GM23338 (cell line): ENCODE measurements at regions not wholly inside any gene's neighbourhood (a gene's known extent, or its start where the extent isn't known, plus 50 kb on each side); places are given as distances from the start of the nearest gene placed in this dataset.
A peak's percentile ranks its signal among the peaks of the same experiment; 100 is the strongest.
"Not testable (repeated sequence)": the region's sequence is repeated elsewhere in the genome, so short reads cannot be mapped to it uniquely, and the experiment has no call there.

Experiments
- ATAC-seq: fragments of 200-7000 bp; cut with Tn5 transposase; 3 replicates; pipeline ENCODE4 v1.9.1; 2020
- DNase-seq: peaks from one replicate; pipeline ENCODE4 v3.0.0-alpha.2; 2015; ENCODE audit warnings: low spot score
- H2AFZ ChIP-seq: fragments of 200-600 bp; sonication (generic); 2 replicates; pipeline ENCODE4 v1.8.0; 2016; ENCODE audit warnings: antibody characterized with exemption, mild to moderate bottlenecking, moderate library complexity
- H3F3A ChIP-seq: fragments of 200-600 bp; sonication (generic); replicated peaks from 2 replicates; pipeline ENCODE4 v1.8.0; 2017; ENCODE audit warnings: antibody characterized with exemption, mixed run types, low read depth
- H3K27ac ChIP-seq: fragments of 200-600 bp; sonication (generic); 2 replicates; pipeline ENCODE4 v1.6.1; 2016; ENCODE audit warnings: low read depth
- H3K27me3 ChIP-seq: fragments of 200-600 bp; sonication (generic); 2 replicates; pipeline ENCODE4 v1.8.0; 2016; ENCODE audit warnings: mild to moderate bottlenecking, mixed run types, moderate library complexity; ENCODE audit not compliant: insufficient read depth
- H3K36me3 ChIP-seq: fragments of 200-600 bp; sonication (generic); 2 replicates; pipeline ENCODE4 v1.8.0; 2016; ENCODE audit warnings: mild to moderate bottlenecking; ENCODE audit not compliant: insufficient read depth
- H3K4me1 ChIP-seq: fragments of 200-600 bp; sonication (generic); 2 replicates; pipeline ENCODE4 v1.8.0; 2016; ENCODE audit warnings: mild to moderate bottlenecking, moderate library complexity; ENCODE audit not compliant: insufficient read depth
- H3K4me2 ChIP-seq: fragments of 200-600 bp; sonication (generic); 2 replicates; pipeline ENCODE4 v1.7.1; 2017; ENCODE audit warnings: mixed run types
- H3K4me3 ChIP-seq: fragments of 200-600 bp; sonication (generic); 2 replicates; pipeline ENCODE4 v1.6.1; 2016; ENCODE audit warnings: mixed run types
- H3K79me2 ChIP-seq: fragments of 200-600 bp; sonication (generic); replicated peaks from 2 replicates; pipeline ENCODE4 v1.8.0; 2017; ENCODE audit warnings: mild to moderate bottlenecking; ENCODE audit not compliant: insufficient read depth
- H3K9me2 ChIP-seq: fragments of 200-600 bp; sonication (generic); 2 replicates; pipeline ENCODE4 v1.8.0; 2017; ENCODE audit not compliant: insufficient read depth
- H4K20me1 ChIP-seq: fragments of 200-600 bp; sonication (generic); replicated peaks from 2 replicates; pipeline ENCODE4 v1.8.0; 2017; ENCODE audit warnings: mild to moderate bottlenecking; ENCODE audit not compliant: insufficient read depth
- H3K27ac Mint-ChIP-seq: 2 replicates; pipeline ENCODE4 v1.8.0; 2020; ENCODE audit warnings: inconsistent platforms, mild to moderate bottlenecking, moderate library complexity, mixed read lengths
- H3K27me3 Mint-ChIP-seq: 3 replicates; pipeline ENCODE4 v1.8.0; 2022; ENCODE audit warnings: low read depth, mild to moderate bottlenecking, moderate library complexity, mixed read lengths, inconsistent platforms; ENCODE audit not compliant: insufficient read depth, poor library complexity
- H3K36me3 Mint-ChIP-seq: 3 replicates; pipeline ENCODE4 v1.8.0; 2021; ENCODE audit warnings: low read depth, mild to moderate bottlenecking, inconsistent platforms, moderate library complexity, mixed read lengths
- H3K4me1 Mint-ChIP-seq: 3 replicates; pipeline ENCODE4 v1.8.0; 2020; ENCODE audit warnings: mild to moderate bottlenecking, inconsistent platforms, mixed read lengths
- H3K4me3 Mint-ChIP-seq: 3 replicates; pipeline ENCODE4 v1.8.0; 2021; ENCODE audit warnings: moderate library complexity, mild to moderate bottlenecking, inconsistent platforms, mixed read lengths
- H3K9me3 Mint-ChIP-seq: 3 replicates; pipeline ENCODE4 v1.8.0; 2020; ENCODE audit warnings: moderate library complexity, mild to moderate bottlenecking, inconsistent platforms, mixed read lengths

DNA sequence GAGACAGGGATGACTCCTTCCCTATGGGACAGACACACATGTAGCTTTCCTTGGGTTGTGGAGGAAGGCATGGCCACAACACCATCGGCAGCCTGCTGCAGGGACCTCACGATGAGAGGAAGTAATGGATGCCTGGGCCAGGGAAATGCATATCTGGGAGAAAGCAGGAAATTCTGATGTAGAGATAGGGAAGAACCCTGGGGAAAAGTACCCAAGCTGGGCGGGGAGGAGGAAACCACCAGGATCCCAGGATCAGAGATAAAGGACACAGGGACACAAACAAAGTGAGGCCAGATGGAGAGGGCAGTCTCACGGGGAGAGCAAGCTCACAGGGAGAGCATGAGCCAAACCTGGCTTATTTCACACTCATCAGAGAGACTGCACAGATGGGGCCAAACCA is 294.7 kb upstream of the TEKT4 start:
- not testable (repeated sequence) for H3K27ac ChIP-seq

DNA sequence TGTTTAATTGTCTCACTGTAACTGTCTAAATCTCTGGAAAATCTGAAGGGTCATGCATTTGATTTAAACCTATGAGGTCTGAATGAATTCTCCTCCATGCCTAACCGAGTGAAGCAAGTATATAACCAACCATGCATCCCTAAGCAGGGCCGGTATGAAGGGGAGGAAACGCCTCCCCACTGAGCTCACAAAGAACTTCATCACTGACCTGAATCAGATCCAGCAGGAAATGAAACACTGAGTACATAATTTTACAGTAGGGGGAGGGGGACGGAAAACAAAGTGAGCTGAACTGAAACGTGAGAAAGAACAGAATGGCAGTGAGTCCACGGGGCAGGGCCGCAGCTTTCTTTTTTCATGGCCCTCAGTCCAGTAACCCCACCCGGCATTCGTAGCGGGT is 294.1 kb upstream of the TEKT4 start:
- H3K27me3 ChIP-seq, result peaks cover 33% of the 10 kb centered on the region; the same call in 1 of the 2 replicates
- H4K20me1 ChIP-seq, H3K4me2 ChIP-seq, H3K9me2 ChIP-seq, DNase-seq, H3K36me3 Mint-ChIP-seq, H3K79me2 ChIP-seq, H3K4me3 Mint-ChIP-seq, H2AFZ ChIP-seq, H3K27ac Mint-ChIP-seq, H3K4me1 Mint-ChIP-seq, H3K36me3 ChIP-seq, H3K27ac ChIP-seq, H3K4me3 ChIP-seq, H3K4me1 ChIP-seq, H3F3A ChIP-seq, ATAC-seq: not testable (repeated sequence)
- Mint-ChIP-seq H3K27me3 (peaks cover 45% of the 10 kb centered on the region), H3K9me3 (peaks cover 14% of the 10 kb centered on the region)

More for the DNA sequence above, 294.7 kb upstream of the TEKT4 start:
- not testable (repeated sequence) for DNase-seq, H3K79me2 ChIP-seq, H3F3A ChIP-seq, H3K4me3 Mint-ChIP-seq, ATAC-seq, H3K9me2 ChIP-seq, H3K4me1 Mint-ChIP-seq, H3K36me3 ChIP-seq, H3K36me3 Mint-ChIP-seq, H2AFZ ChIP-seq, H3K4me3 ChIP-seq, H3K27ac Mint-ChIP-seq, H3K4me1 ChIP-seq, H4K20me1 ChIP-seq, H3K4me2 ChIP-seq
- peaks cover 14% of the 10 kb centered on the region for H3K9me3 Mint-ChIP-seq
- H3K27me3 ChIP-seq, result peaks cover 30% of the 10 kb centered on the region; the same call in 1 of the 2 replicates
- peaks cover 43% of the 10 kb centered on the region for H3K27me3 Mint-ChIP-seq

- not testable (repeated sequence) for H2AFZ ChIP-seq, ATAC-seq
Observed at GRCh38 chr2:94579221-94579620, 292.0 kb upstream of the TEKT4 start.

GRCh38 chr2:94583081-94583723 is 288.0 kb upstream of the TEKT4 start:
- H3K4me3 Mint-ChIP-seq, H3K4me1 Mint-ChIP-seq, H3K4me2 ChIP-seq, H3K79me2 ChIP-seq, H3K36me3 ChIP-seq, H3K4me3 ChIP-seq, H4K20me1 ChIP-seq, H3K9me2 ChIP-seq, H3K27ac Mint-ChIP-seq, H3K27ac ChIP-seq, H3F3A ChIP-seq, H3K4me1 ChIP-seq, H3K9me3 Mint-ChIP-seq, H3K36me3 Mint-ChIP-seq, H2AFZ ChIP-seq, ATAC-seq: not testable (repeated sequence)
- H3K27me3 Mint-ChIP-seq, result peaks cover 57% of the 10 kb centered on the region
- peak; percentile 1 for DNase-seq
- peaks cover 46% of the 10 kb centered on the region; the same call in 1 of the 2 replicates for H3K27me3 ChIP-seq

More at GRCh38 chr2:94579221-94579620, 292.0 kb upstream of the TEKT4 start:
- H3K9me2 ChIP-seq, H3K4me2 ChIP-seq, H3K79me2 ChIP-seq, H3K27ac ChIP-seq, H3F3A ChIP-seq, H3K9me3 Mint-ChIP-seq, H3K36me3 Mint-ChIP-seq, H3K4me3 Mint-ChIP-seq, H3K36me3 ChIP-seq, H3K4me3 ChIP-seq, H4K20me1 ChIP-seq, H3K4me1 Mint-ChIP-seq, H3K27ac Mint-ChIP-seq, DNase-seq, H3K4me1 ChIP-seq: not testable (repeated sequence)
- peaks cover 51% of the 10 kb centered on the region; the same call in 1 of the 2 replicates for H3K27me3 ChIP-seq
- peaks cover 48% of the 10 kb centered on the region for H3K27me3 Mint-ChIP-seq

GRCh38 chr2:94584569-94584968 is 286.7 kb upstream of the TEKT4 start:
- H3K4me2 ChIP-seq, H3K27ac ChIP-seq, H3K79me2 ChIP-seq, H4K20me1 ChIP-seq, H3K27ac Mint-ChIP-seq, H3K4me3 ChIP-seq, H3K9me2 ChIP-seq, H2AFZ ChIP-seq, H3F3A ChIP-seq, H3K9me3 Mint-ChIP-seq, ATAC-seq, H3K4me3 Mint-ChIP-seq, H3K36me3 Mint-ChIP-seq, H3K4me1 ChIP-seq, H3K36me3 ChIP-seq, DNase-seq, H3K4me1 Mint-ChIP-seq: not testable (repeated sequence)
- peaks cover 49% of the 10 kb centered on the region; the same call in 1 of the 2 replicates for H3K27me3 ChIP-seq
- peaks cover 57% of the 10 kb centered on the region for H3K27me3 Mint-ChIP-seq
